ENCODE measurements at regions not wholly inside any gene's neighbourhood (a gene's known extent, or its start where the extent isn't known, plus 50 kb on each side); places are given as distances from the start of the nearest gene placed in this dataset.

DNA sequence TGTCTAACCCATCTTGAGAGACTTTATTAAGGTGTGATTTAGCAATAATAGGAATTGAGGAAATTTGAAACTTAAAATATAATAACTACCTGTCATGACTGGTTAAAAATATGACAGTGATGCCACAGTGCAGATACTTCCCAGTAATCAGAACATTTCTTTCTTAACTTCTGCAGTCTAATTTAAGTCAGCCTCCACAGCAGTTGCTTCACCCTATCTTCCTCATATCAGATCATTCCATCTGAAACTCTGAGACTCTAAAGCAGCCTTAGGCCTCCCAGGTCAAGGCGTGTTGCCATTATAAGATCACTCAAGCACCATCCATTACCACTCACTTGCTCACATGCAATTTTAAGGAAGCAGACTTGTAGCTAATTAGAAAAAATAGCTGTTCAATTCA lies 302.2 kb downstream of the AASDHPPT start:
- 0% methylated on average over 1 of the region's 1 CpG for WGBS (ENCODE audit: insufficient coverage, low coverage, missing lambda C conversion rate)
- BruUV-seq (replicated peaks): no TSS peak

More for the DNA sequence above, 302.2 kb downstream of the AASDHPPT start:
- Histone ChIP-seq H3K4me1 (replicated peaks in 1 of 2; ENCODE audit: control insufficient read depth in 2 of 2, insufficient read depth in 2 of 2, low read length in 2 of 2) (no peaks in the 10 kb centered on the region), H3K79me2 (ENCODE audit: control insufficient read depth, insufficient read depth, low read length) (no peaks in the 10 kb centered on the region), H3K9me1 (ENCODE audit: control insufficient read depth, insufficient read depth, low read length) (no peaks in the 10 kb centered on the region), H4K20me1 (replicated peaks; ENCODE audit: control insufficient read depth, insufficient read depth, low read length) (no peaks in the 10 kb centered on the region), H3K9ac (ENCODE audit: insufficient read depth in 1 of 2, low read depth in 2 of 2, low read length in 2 of 2) (no peak overlapping the region), H3K9me3 (replicated peaks; ENCODE audit: control insufficient read depth, insufficient read depth, low read depth, low read length) (no peaks in the 10 kb centered on the region), H3K4me3 (no peak overlapping the region), H3K4me2 (ENCODE audit: insufficient read depth, low read length) (no peak overlapping the region), H3K36me3 (ENCODE audit: control insufficient read depth, insufficient read depth, low read length) (no peaks in the 10 kb centered on the region), H3K27ac (ENCODE audit: extremely low read depth, low read depth, low read length) (no peak overlapping the region), H2AFZ (ENCODE audit: low read depth, low read length) (no peak overlapping the region), H3K27me3 (ENCODE audit: control insufficient read depth in 2 of 2, insufficient read depth in 2 of 2, low read length in 2 of 2) (no peaks in the 10 kb centered on the region)
- FAIRE-seq (no peak), DNase-seq (ENCODE audit: extremely low read depth in 1 of 4, low spot score in 3 of 4) (no peak), ATAC-seq (no peak)
- in situ Hi-C loops (cut with MboI): no loop called here
- POLR2A ChIA-PET: no interaction called here
- intact Hi-C loops (cut with micrococcal nuclease): no loop called here
- TF ChIP-seq, protein P1, sequence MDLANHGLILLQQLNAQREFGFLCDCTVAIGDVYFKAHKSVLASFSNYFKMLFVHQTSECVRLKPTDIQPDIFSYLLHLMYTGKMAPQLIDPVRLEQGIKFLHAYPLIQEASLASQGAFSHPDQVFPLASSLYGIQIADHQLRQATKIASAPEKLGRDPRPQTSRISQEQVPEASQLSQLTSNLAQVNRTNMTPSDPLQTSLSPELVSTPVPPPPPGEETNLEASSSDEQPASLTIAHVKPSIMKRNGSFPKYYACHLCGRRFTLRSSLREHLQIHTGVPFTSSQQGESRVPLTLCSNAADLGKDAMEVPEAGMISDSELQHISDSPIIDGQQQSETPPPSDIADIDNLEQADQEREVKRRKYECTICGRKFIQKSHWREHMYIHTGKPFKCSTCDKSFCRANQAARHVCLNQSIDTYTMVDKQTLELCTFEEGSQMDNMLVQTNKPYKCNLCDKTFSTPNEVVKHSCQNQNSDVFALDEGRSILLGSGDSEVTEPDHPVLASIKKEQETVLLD (IDR thresholded peaks at IDR 0.05): no peak
- TF ChIP-seq IRF2 (CRISPR knock-in tag; IDR thresholded peaks at IDR 0.05): no peak
- no peak for TF ChIP-seq HDAC8 (tag; IDR thresholded peaks at IDR 0.05)
- TF ChIP-seq, protein P2, sequence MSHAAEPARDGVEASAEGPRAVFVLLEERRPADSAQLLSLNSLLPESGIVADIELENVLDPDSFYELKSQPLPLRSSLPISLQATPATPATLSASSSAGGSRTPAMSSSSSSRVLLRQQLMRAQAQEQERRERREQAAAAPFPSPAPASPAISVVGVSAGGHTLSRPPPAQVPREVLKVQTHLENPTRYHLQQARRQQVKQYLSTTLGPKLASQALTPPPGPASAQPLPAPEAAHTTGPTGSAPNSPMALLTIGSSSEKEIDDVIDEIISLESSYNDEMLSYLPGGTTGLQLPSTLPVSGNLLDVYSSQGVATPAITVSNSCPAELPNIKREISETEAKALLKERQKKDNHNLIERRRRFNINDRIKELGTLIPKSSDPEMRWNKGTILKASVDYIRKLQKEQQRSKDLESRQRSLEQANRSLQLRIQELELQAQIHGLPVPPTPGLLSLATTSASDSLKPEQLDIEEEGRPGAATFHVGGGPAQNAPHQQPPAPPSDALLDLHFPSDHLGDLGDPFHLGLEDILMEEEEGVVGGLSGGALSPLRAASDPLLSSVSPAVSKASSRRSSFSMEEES (CRISPR knock-in tag; IDR thresholded peaks at IDR 0.05): no peak
- TF ChIP-seq ZNF717 (CRISPR knock-in tag; IDR thresholded peaks at IDR 0.05): no peak
- TF ChIP-seq RBM25 (IDR thresholded peaks at IDR 0.05; ENCODE audit: low read depth, low read length, severe bottlenecking): no peak
- no peak for TF ChIP-seq CREB1 (IDR thresholded peaks at IDR 0.05)
- TF ChIP-seq CREB1 (CRISPR knock-in tag; IDR thresholded peaks at IDR 0.05): no peak
- no peak for TF ChIP-seq ZNF707 (CRISPR knock-in tag; conservative IDR thresholded peaks at IDR 0.05)
- TF ChIP-seq, protein P3, sequence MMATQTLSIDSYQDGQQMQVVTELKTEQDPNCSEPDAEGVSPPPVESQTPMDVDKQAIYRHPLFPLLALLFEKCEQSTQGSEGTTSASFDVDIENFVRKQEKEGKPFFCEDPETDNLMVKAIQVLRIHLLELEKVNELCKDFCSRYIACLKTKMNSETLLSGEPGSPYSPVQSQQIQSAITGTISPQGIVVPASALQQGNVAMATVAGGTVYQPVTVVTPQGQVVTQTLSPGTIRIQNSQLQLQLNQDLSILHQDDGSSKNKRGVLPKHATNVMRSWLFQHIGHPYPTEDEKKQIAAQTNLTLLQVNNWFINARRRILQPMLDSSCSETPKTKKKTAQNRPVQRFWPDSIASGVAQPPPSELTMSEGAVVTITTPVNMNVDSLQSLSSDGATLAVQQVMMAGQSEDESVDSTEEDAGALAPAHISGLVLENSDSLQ (IDR thresholded peaks at IDR 0.05): no peak
- no peak for TF ChIP-seq SMARCB1 (IDR thresholded peaks at IDR 0.05; ENCODE audit: insufficient read length, low read depth)
- CTCF ChIA-PET (ENCODE audit: low intra/inter-chr PET ratio): no interaction called here

Measured in K562 (cell line).